Activated T-helper 2 cell treated with anti-CD3 and anti-CD28 coated beads, Interferon-gamma antibody, Interleukin-2, Interleukin-4, amounts not matched to agents 10 μg/mL and 5 μg/mL and 100 μg/mL, durations not matched to agents 14 hours and 24 hours and 36 hours (primary cell): ENCODE measurements at regions not wholly inside any gene's neighbourhood (a gene's known extent, or its start where the extent isn't known, plus 50 kb on each side); places are given as distances from the start of the nearest gene placed in this dataset.
"Not testable (repeated sequence)": the region's sequence is repeated elsewhere in the genome, so short reads cannot be mapped to it uniquely, and the experiment has no call there.

Experiments
- DNase-seq: peaks from one replicate; pipeline ENCODE4 v3.0.0; 2021; ENCODE audit warnings: low spot score
- H3K27ac Mint-ChIP-seq: one replicate; pipeline ENCODE4 v1.8.0; 2021; ENCODE audit warnings: mixed read lengths
- H3K27me3 Mint-ChIP-seq: one replicate; pipeline ENCODE4 v1.8.0; 2021; ENCODE audit warnings: low read depth, mixed read lengths
- H3K36me3 Mint-ChIP-seq: one replicate; pipeline ENCODE4 v1.8.0; 2021; ENCODE audit warnings: low read depth, mixed read lengths
- H3K4me1 Mint-ChIP-seq: one replicate; pipeline ENCODE4 v1.8.0; 2021; ENCODE audit warnings: low read depth, mixed read lengths
- H3K4me3 Mint-ChIP-seq: one replicate; pipeline ENCODE4 v1.8.0; 2021; ENCODE audit warnings: low read depth, mild to moderate bottlenecking, moderate library complexity, mixed read lengths
- H3K9me3 Mint-ChIP-seq: one replicate; pipeline ENCODE4 v1.8.0; 2021; ENCODE audit warnings: mixed read lengths
- intact Hi-C: fragments of 100-400 bp; cut with micrococcal nuclease; formaldehyde crosslinking; loops from one replicate; pipeline ENCODE4 v1.15.1; 2023

DNA sequence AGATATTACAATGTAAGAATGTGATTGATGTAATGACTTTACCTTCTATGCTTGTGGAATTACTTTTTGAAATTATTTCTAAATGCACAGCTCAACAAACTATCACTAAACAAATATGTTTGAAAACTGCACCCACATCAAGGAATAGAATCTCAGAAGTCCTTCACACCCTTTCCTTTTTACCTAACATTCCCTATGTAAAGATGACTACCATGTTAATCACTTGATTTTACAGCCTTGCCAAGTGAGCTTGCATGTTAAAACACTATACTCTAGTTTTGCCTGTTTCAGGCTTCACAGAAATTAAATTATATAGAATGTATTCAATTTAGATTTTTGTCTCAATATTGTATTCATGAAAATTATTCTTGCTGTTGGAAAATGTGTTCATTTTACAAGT lies 1169.4 kb upstream of the CELF2 start:
- no peaks in the 10 kb centered on the region for H3K27me3 Mint-ChIP-seq
- no peak overlapping the region for H3K4me3 Mint-ChIP-seq
- no peak for DNase-seq
- no peaks in the 10 kb centered on the region for H3K36me3 Mint-ChIP-seq
- peaks cover 32% of the 10 kb centered on the region for H3K9me3 Mint-ChIP-seq
- intact Hi-C loops, result no loop called here
- H3K4me1 Mint-ChIP-seq, result no peaks in the 10 kb centered on the region
- H3K27ac Mint-ChIP-seq, result no peak overlapping the region

DNA sequence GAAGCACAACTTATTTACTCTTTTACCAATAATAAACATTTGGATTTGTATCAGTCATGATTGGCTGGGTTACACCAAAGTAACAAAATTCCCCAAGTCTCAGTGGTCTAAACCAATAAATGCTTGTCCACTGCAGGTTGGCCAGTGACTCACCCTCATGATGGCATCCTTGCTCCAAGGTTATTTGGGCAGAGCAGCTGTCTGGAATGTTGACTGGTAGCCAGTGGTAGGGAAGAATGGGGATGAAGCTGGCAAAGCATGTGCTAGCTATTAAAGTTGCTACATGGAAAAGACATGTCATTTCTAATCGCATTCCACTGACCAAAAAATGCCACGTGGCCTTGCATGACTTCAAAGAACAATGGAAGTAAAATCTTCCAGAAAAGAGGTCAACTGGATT lies 1168.7 kb upstream of the CELF2 start:
- intact Hi-C loops, result no loop called here
- Mint-ChIP-seq H3K27me3 (no peaks in the 10 kb centered on the region), H3K4me3 (no peak overlapping the region), H3K9me3 (peaks cover 32% of the 10 kb centered on the region), H3K36me3 (no peaks in the 10 kb centered on the region), H3K4me1 (no peaks in the 10 kb centered on the region), H3K27ac (no peak overlapping the region)
- DNase-seq, result no peak

DNA sequence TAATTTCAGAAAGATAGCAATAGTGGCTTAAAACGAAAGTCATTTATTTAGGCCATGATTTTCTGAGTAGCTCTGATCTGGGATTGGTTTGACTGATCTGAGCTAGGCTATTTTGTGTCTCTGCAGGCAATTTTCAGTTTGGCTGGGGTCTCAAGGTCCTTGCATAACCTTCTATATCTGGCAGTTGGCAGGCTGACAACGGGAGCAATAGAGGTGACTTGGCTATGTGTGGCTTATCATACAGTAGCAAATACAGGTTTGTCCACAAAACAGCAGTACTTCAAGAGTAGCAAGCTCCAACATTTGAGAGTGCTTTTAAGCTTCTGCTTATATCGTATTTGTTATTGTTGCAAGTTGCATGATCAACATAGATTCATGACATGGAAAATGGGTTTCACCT lies 1167.3 kb upstream of the CELF2 start:
- H3K27ac Mint-ChIP-seq, result no peak overlapping the region
- no peaks in the 10 kb centered on the region for H3K27me3 Mint-ChIP-seq
- H3K9me3 Mint-ChIP-seq, result peaks cover 19% of the 10 kb centered on the region
- no peak overlapping the region for H3K4me3 Mint-ChIP-seq
- H3K36me3 Mint-ChIP-seq, result no peaks in the 10 kb centered on the region
- intact Hi-C loops, result no loop called here
- no peaks in the 10 kb centered on the region for H3K4me1 Mint-ChIP-seq
- no peak for DNase-seq

GRCh38 chr10:9851808-9852207 lies 1165.9 kb upstream of the CELF2 start:
- Mint-ChIP-seq H3K9me3 (peaks cover 21% of the 10 kb centered on the region), H3K4me3 (no peak overlapping the region), H3K27ac (no peak overlapping the region), H3K4me1 (no peaks in the 10 kb centered on the region), H3K36me3 (no peaks in the 10 kb centered on the region), H3K27me3 (no peaks in the 10 kb centered on the region)
- no peak for DNase-seq
- intact Hi-C loops, result no loop called here

DNA sequence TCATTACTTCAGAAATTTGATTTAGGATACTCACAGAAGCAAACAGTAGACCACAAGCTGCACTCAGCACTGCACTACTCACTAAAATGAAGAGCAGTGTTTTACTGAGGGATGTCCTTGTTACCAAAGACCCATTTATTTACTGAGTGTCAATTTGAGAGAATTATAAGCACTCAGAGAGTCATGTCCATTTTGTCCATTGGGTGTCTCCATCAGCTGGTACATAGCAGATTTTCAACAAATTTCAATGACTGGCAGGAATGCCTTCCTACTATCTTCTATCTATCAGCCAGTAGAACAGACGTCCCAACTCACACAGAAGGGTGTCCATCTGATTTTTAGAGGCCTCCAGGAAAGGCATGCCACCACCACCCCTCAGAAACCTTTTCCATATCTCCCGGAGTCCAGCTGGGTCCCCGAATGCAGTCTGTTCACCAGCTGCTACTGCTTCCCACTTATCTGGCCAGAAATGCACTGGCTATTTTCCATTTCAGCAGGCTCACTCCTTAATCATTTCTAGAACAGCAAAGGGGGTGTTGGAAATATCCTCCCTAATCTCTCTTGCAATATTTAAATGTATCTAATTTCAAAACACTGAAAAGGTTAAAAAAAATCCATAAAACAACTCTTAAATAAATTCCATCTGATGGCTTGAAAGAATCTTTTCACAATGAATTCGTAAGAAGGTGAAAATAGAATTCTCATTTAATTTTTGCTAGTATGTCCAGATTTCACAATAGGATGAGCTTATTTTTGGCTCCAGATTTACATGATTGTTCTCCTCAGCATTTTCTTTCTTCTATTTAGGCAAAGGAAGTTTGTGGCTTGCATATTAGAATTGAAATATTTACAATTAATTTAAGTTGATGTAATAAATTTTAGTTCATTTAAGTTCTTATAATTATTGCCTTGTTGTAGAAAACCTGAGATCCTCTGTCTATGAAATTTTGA lies 1164.0 kb upstream of the CELF2 start:
- Mint-ChIP-seq H3K4me3 (no peak overlapping the region), H3K36me3 (no peaks in the 10 kb centered on the region), H3K27ac (no peak overlapping the region), H3K27me3 (no peaks in the 10 kb centered on the region), H3K4me1 (no peaks in the 10 kb centered on the region), H3K9me3 (peaks cover 21% of the 10 kb centered on the region)
- no peak for DNase-seq
- intact Hi-C loops, result no loop called here

GRCh38 chr10:9855451-9855850 lies 1162.2 kb upstream of the CELF2 start:
- peaks cover 21% of the 10 kb centered on the region for H3K9me3 Mint-ChIP-seq
- not testable (repeated sequence) for H3K4me3 Mint-ChIP-seq

DNA sequence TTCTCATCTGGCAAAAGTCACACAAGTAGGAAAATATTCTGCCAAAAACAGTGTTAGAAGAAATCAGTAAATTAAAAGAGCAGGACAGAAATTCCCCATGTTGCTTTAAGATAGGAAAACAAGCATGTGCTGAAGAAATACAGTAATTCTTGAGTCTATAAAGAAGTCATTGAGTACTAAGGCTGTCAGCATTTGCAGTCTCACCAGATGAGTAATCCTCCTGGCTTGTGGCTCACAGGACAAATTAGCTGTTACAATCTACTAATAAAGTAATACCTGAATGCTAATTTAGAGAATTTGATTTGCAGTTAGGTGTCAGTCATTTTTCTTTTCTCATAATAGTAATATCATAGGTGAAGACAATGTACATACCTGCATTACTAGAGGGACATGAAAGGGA lies 1158.9 kb upstream of the CELF2 start:
- H3K9me3 Mint-ChIP-seq, result peaks cover 3% of the 10 kb centered on the region
- no peak overlapping the region for H3K4me3 Mint-ChIP-seq
- intact Hi-C loops, result no loop called here
- H3K27ac Mint-ChIP-seq, result no peak overlapping the region
- no peak for DNase-seq
- H3K27me3 Mint-ChIP-seq, result no peaks in the 10 kb centered on the region
- H3K36me3 Mint-ChIP-seq, result no peaks in the 10 kb centered on the region
- H3K4me1 Mint-ChIP-seq, result no peaks in the 10 kb centered on the region

More at GRCh38 chr10:9855451-9855850, 1162.2 kb upstream of the CELF2 start:
- H3K36me3 Mint-ChIP-seq, intact Hi-C loops, H3K27me3 Mint-ChIP-seq, H3K4me1 Mint-ChIP-seq, DNase-seq, H3K27ac Mint-ChIP-seq: not testable (repeated sequence)

- Mint-ChIP-seq H3K27ac (no peak overlapping the region), H3K36me3 (no peaks in the 10 kb centered on the region), H3K4me3 (no peak overlapping the region), H3K27me3 (no peaks in the 10 kb centered on the region), H3K9me3 (peaks cover 3% of the 10 kb centered on the region), H3K4me1 (no peaks in the 10 kb centered on the region)
- DNase-seq, result no peak
- intact Hi-C loops, result no loop called here
Measured at GRCh38 chr10:9860045-9860444, 1157.6 kb upstream of the CELF2 start.

- Mint-ChIP-seq H3K27me3 (no peaks in the 10 kb centered on the region), H3K9me3 (no peaks in the 10 kb centered on the region), H3K27ac (no peak overlapping the region), H3K4me3 (no peak overlapping the region), H3K4me1 (no peaks in the 10 kb centered on the region), H3K36me3 (no peaks in the 10 kb centered on the region)
- intact Hi-C loops, result no loop called here
- no peak for DNase-seq
Measured at GRCh38 chr10:9863559-9864121, 1154.0 kb upstream of the CELF2 start.

- no peaks in the 10 kb centered on the region for H3K27me3 Mint-ChIP-seq
- H3K36me3 Mint-ChIP-seq, result no peaks in the 10 kb centered on the region
- H3K27ac Mint-ChIP-seq, result no peak overlapping the region
- no peak overlapping the region for H3K4me3 Mint-ChIP-seq
- intact Hi-C loops, result no loop called here
- H3K4me1 Mint-ChIP-seq, result no peaks in the 10 kb centered on the region
- no peak for DNase-seq
- no peaks in the 10 kb centered on the region for H3K9me3 Mint-ChIP-seq
Measured at GRCh38 chr10:9868499-9868898, 1149.2 kb upstream of the CELF2 start.

- DNase-seq, result no peak
- intact Hi-C loops, result no loop called here
- H3K9me3 Mint-ChIP-seq, result no peaks in the 10 kb centered on the region
- no peak overlapping the region for H3K4me3 Mint-ChIP-seq
- no peaks in the 10 kb centered on the region for H3K27me3 Mint-ChIP-seq
- no peak overlapping the region for H3K27ac Mint-ChIP-seq
- no peaks in the 10 kb centered on the region for H3K36me3 Mint-ChIP-seq
- no peaks in the 10 kb centered on the region for H3K4me1 Mint-ChIP-seq
Measured at GRCh38 chr10:9869205-9869604, 1148.5 kb upstream of the CELF2 start.

GRCh38 chr10:9869606-9870176 lies 1148.0 kb upstream of the CELF2 start:
- Mint-ChIP-seq H3K36me3 (no peaks in the 10 kb centered on the region), H3K27me3 (no peaks in the 10 kb centered on the region), H3K4me1 (no peaks in the 10 kb centered on the region), H3K27ac (no peak overlapping the region), H3K4me3 (no peak overlapping the region), H3K9me3 (no peaks in the 10 kb centered on the region)
- DNase-seq, result no peak
- intact Hi-C loops, result no loop called here

DNA sequence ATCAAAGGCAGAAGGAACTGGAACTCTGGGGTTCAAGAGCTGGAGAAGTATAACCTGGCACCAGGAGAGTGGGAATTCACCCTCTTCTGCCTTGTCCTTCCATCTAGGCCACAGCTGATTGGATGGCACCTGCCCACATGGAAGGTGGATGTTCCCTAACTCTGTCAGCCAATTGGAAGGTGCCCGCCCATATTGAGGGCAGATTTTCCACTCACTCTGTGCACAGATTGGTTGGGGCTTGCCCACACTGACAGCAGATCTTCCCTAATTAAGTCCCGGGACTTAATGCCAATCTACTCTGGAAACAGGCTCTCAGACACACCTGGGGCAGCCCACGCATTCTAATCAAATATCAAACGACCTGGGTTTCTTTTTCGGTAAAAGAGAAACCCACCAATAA lies 1142.3 kb upstream of the CELF2 start:
- Mint-ChIP-seq H3K27ac (no peak overlapping the region), H3K27me3 (no peaks in the 10 kb centered on the region), H3K9me3 (no peaks in the 10 kb centered on the region), H3K4me3 (no peak overlapping the region), H3K4me1 (no peaks in the 10 kb centered on the region), H3K36me3 (no peaks in the 10 kb centered on the region)
- DNase-seq, result no peak
- intact Hi-C loops, result no loop called here
